GM10248 (cell line): ENCODE measurements at regions not wholly inside any gene's neighbourhood (a gene's known extent, or its start where the extent isn't known, plus 50 kb on each side); places are given as distances from the start of the nearest gene placed in this dataset.

Experiments used
- CTCF ChIA-PET: fragments of 300-600 bp; sonication (Branson Sonifier 250); formaldehyde crosslinking; extraction: SDS; loops from one replicate; lab custom pipeline; 2021; ENCODE audit warnings: antibody characterized with exemption; lab: Yijun Ruan, JAX
- POLR2A ChIA-PET: fragments of 350-650 bp; sonication (Branson Sonifier 250); formaldehyde crosslinking; extraction: SDS; loops from one replicate; lab custom pipeline; 2020; ENCODE audit warnings: antibody characterized with exemption; lab: Yijun Ruan, JAX
- DNase-seq: peaks from one replicate; pipeline ENCODE4 v3.0.0; 2012; ENCODE audit errors: extremely low spot score
- TF ChIP-seq, protein P1 (sequence below): IDR thresholded peaks from 2 replicates; pipeline ENCODE4 v1.5.1; 2012; ENCODE audit warnings: mild to moderate bottlenecking, low read depth; ENCODE audit errors: extremely low read depth, missing control alignments, control extremely low read depth

- TF ChIP-seq, protein P1, sequence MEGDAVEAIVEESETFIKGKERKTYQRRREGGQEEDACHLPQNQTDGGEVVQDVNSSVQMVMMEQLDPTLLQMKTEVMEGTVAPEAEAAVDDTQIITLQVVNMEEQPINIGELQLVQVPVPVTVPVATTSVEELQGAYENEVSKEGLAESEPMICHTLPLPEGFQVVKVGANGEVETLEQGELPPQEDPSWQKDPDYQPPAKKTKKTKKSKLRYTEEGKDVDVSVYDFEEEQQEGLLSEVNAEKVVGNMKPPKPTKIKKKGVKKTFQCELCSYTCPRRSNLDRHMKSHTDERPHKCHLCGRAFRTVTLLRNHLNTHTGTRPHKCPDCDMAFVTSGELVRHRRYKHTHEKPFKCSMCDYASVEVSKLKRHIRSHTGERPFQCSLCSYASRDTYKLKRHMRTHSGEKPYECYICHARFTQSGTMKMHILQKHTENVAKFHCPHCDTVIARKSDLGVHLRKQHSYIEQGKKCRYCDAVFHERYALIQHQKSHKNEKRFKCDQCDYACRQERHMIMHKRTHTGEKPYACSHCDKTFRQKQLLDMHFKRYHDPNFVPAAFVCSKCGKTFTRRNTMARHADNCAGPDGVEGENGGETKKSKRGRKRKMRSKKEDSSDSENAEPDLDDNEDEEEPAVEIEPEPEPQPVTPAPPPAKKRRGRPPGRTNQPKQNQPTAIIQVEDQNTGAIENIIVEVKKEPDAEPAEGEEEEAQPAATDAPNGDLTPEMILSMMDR, result no peak
- ChIA-PET CTCF (no interaction called here), POLR2A (no interaction called here)
- DNase-seq, result no peak
These were observed 387.0 kb downstream of the LRFN5 start for GRCh38 chr14:41993687-41994086.

DNA sequence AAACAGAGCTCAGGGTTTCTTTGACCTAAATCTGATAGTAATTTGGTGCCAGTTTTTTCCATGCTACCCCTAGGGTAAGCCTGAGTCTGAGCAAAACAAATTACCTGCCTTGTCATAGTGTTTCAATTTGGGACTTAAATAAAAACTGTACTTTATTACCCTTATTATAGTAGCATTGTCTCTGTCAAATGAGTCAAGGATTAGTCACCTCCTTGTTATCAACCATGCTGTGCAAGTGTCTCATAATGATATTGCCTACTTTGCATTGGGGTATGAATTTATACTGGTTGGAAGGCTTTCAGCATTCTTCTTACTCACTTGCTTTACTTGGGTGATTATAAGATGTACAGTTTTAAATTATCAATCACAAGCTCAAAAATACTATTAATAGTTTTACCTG lies 380.0 kb downstream of the LRFN5 start:
- DNase-seq, result no peak
- ChIA-PET POLR2A (no interaction called here), CTCF (interaction anchor here (1.4 kb wide), 1 partner anchor 12 kb away, joined by 3 read pairs; no protein-coding TSS in a partner anchor)
- TF ChIP-seq, protein P1, result no peak

DNA sequence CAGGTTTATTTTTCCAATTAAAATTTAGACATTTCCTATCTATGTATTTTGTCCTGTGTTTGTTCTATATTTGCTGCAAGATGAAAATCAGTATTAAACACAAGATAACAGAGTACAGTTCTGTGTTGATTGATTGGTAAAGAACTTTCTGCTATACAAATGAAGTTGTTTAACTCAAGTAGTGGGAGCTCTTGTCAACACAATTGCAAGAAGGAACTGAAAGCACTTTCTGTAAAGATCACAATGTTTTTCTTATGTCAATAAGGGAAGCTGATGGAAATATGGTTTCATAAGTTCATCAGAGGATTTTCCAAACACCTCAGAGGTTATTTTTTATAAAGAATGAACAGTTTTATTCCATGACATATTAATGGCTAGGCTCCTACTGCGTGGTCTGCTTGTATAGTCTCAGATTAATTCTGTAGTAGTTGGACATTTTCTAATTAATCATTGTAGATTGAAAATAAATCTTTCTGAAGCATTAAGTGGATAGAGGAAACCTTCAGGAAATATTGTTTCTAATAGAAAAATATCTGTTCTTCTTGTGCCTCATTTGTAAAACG lies 379.5 kb downstream of the LRFN5 start:
- POLR2A ChIA-PET, result no interaction called here
- CTCF ChIA-PET, result no interaction called here
- no peak for DNase-seq
- TF ChIP-seq, protein P1, result no peak

DNA sequence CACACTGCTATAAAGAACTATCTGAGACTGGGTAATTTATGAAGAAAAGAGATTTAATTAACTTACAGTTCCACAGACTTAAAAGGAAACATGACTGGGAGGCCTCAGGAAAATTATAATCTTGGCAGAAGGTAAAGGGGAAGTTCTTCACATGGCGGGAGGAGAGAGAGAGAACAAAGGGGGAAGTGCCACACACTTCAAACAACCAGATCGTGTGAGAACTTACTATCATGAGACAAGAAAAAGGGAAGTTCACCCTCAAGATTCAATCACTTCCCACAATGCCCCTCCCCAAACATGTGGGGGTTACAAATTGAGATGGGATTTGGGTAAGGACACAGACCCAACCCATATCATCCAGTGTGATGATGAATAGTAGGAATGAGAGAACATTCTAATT lies 366.5 kb downstream of the LRFN5 start:
- DNase-seq, result no peak
- CTCF ChIA-PET, result no interaction called here
- POLR2A ChIA-PET, result no interaction called here

DNA sequence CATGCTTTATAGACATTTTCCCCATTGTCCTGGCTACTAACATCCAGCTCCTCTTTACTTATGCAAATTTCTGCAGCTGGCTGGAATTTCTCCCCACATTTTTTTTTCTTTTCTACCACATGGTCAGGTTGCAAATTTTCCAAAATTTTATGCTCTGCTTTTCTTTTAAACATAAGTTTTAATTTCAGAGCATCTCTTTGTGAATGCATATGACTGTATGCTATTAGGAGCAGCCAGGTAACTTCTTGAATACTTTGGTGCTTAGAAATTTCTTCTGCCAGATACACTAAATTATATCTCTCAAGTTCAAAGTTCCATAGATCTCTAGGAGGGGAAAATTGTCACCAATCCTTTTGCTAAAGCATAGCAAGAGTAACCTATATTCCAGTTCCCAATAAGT lies 365.9 kb downstream of the LRFN5 start:
- DNase-seq, result no peak
- POLR2A ChIA-PET, result no interaction called here
- TF ChIP-seq, protein P1, result no peak
- CTCF ChIA-PET, result no interaction called here

More for the DNA sequence above, 366.5 kb downstream of the LRFN5 start:
- TF ChIP-seq, protein P1, result no peak

GRCh38 chr14:41960281-41960680 lies 353.6 kb downstream of the LRFN5 start:
- no peak for DNase-seq
- POLR2A ChIA-PET, result no interaction called here
- CTCF ChIA-PET, result no interaction called here
- TF ChIP-seq, protein P1, result no peak
